HG03342 (cell line): ENCODE measurements at regions not wholly inside any gene's neighbourhood (a gene's known extent, or its start where the extent isn't known, plus 50 kb on each side); places are given as distances from the start of the nearest gene placed in this dataset.

ENCODE experiments used
- ATAC-seq: cut with Tn5 transposase; IDR thresholded peaks from one replicate; pipeline ENCODE4 v1.9.1; 2021; ENCODE audit warnings: mild to moderate bottlenecking, moderate library complexity; ENCODE audit not compliant: unreplicated experiment

DNA sequence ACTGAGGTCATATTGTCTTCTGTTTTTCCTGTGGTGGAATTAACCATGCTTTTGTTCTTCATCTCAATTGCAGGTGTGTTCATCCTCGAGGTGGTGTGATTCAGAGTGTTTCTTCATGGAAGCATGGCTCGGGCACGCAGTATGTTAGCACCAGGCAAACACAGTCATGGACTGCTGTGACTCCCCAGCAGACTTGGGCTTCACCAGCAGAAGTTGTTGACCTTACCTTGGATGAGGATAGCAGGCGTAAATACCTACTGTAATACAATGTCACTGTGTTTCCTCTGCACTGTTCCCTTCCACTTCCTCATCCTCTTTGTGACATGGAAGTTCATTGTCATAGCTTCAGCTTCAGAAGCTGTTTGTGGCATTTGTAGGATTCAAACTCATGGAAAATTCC lies 158.7 kb downstream of the HAUS1 start:
- no peak for ATAC-seq

GRCh38 chr18:46264255-46264654 lies 160.1 kb downstream of the HAUS1 start:
- peak; percentile 74 for ATAC-seq

- ATAC-seq: no peak
Measured at GRCh38 chr18:46265196-46266156, 161.3 kb downstream of the HAUS1 start.

GRCh38 chr18:46266473-46266872 lies 162.3 kb downstream of the HAUS1 start:
- ATAC-seq: no peak

DNA sequence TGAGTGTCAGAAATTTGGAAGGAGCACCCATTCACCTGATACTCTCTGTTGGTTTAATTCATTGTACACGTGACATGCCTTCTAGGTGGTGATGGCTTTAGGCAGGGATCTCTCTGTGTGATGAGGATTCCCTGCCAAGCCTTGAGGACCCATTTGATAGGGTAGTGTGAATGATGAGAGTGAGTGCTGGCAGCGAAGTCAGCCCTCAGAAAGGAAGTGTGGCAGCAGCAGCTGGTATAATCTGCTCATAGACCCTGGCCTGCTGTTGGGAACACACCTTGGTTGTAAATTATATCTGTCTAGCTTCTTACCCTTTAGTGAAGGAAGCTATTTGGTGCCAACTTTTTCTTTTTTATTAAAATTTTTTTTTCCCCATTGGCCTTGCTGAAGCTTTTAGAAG lies 164.5 kb downstream of the HAUS1 start:
- ATAC-seq: no peak

DNA sequence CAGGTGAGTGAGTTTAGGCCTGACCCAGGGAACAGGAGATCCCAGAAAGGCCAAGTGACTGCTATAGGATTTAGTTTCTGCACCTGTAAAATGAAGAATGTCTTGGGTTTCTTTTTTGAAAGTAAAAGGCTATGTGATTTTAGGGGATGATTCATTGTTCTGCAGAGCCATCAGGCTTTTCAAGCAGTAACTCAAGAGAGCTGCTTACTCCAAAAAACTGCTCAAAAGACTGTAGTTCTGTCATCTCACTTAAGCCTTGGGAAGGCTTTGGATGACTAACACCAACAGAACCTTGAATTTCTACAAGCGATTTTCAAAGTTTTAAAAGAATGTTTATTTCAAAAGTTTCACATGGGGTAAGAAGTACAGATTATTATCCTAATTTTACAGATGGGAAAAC lies 165.1 kb downstream of the HAUS1 start:
- ATAC-seq: no peak

- ATAC-seq: no peak
Measured at GRCh38 chr18:46271488-46271887, 167.3 kb downstream of the HAUS1 start.

- no peak for ATAC-seq
Measured at GRCh38 chr18:46273861-46274260, 169.7 kb downstream of the HAUS1 start.

DNA sequence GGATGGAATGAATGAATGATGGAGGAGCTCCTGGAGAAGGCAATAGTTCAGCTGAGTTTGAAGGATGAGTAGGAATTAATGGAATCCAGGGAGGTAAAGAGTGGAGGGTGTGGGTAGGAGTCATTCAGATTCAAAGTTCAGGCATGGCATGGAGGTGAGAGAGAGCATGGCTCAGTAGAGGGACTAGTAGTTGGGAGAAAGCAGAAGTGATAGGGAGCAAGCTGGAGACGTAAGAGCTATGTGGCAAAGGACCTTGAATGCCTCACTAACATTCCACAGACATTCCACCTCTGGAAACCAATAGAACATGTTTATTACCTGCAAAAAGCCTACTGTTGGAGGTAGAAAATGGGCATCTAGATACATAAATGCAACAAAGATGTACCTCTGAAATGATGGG lies 170.1 kb downstream of the HAUS1 start:
- no peak for ATAC-seq

GRCh38 chr18:46275370-46275769 lies 171.2 kb downstream of the HAUS1 start:
- ATAC-seq: no peak

DNA sequence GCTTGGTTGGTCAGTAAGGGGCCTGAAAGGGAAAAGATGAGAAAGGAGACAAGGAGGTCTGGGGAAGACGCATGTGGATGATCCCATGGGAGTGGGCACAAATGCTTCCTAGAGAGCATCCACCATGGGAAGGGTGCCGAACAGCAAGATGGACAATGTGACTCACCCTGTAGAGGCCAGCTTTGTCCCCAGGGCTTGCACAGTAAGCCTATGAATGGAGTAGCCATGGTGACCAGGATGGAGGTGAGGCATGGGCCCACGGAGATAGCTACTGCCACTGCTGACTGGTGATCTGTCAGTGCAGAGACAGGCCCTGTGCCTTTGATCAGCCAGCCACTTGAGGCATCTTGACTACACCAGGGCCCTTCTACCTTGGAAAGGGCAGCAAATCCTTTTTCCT lies 172.6 kb downstream of the HAUS1 start:
- ATAC-seq: no peak

GRCh38 chr18:46278481-46279465 lies 174.6 kb downstream of the HAUS1 start:
- no peak for ATAC-seq

- ATAC-seq: no peak
Measured at GRCh38 chr18:46279673-46280072, 175.5 kb downstream of the HAUS1 start.

GRCh38 chr18:46281185-46282176 lies 177.3 kb downstream of the HAUS1 start:
- ATAC-seq: peak; percentile 78

GRCh38 chr18:46282177-46282570 lies 178.0 kb downstream of the HAUS1 start:
- ATAC-seq: no peak

- no peak for ATAC-seq
Measured at GRCh38 chr18:46282646-46283045, 178.5 kb downstream of the HAUS1 start.

GRCh38 chr18:46283268-46283667 lies 179.1 kb downstream of the HAUS1 start:
- no peak for ATAC-seq

DNA sequence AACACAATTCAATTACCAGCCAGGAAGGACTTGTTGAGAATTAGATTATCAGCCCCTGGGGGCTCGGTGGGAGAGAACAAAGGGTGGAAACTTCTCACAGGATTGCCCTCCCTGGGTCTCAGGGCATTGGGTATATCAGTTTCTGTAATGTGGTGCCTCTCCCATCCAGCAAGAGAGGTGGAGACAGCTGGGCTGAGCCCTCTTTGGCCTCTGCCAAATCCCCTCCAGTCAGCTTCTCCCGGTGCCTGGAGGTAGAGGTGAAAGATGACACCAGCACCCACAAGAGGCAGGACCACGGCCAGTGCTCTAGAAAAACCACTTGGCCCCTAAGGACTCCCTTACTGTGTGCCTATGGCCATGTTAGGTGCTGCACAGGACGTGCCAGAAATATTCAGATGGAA lies 179.7 kb downstream of the HAUS1 start:
- no peak for ATAC-seq

- ATAC-seq: no peak
Measured at GRCh38 chr18:46289463-46289862, 185.3 kb downstream of the HAUS1 start.

DNA sequence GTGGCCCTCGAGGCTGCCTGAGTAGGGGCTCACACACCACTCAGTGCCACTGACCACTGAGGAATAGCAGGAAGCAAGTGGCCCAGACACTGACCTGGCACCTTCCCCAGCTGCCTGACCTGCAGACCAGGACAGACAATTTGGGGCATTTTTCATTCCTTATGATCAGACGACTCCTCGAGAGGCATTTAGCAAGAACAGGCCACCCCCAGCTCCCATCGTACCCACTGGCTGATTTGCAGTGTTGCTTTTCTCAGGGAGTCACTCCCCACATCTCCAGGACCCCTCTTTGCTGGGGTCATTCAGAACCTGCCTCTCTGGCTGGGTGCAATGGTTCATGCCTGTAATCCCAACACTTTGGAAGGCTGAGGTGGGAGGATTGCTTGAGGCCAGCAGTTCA lies 185.7 kb downstream of the HAUS1 start:
- no peak for ATAC-seq
